ENCODE measurements at regions not wholly inside any gene's neighbourhood (a gene's known extent, or its start where the extent isn't known, plus 50 kb on each side); places are given as distances from the start of the nearest gene placed in this dataset.

DNA sequence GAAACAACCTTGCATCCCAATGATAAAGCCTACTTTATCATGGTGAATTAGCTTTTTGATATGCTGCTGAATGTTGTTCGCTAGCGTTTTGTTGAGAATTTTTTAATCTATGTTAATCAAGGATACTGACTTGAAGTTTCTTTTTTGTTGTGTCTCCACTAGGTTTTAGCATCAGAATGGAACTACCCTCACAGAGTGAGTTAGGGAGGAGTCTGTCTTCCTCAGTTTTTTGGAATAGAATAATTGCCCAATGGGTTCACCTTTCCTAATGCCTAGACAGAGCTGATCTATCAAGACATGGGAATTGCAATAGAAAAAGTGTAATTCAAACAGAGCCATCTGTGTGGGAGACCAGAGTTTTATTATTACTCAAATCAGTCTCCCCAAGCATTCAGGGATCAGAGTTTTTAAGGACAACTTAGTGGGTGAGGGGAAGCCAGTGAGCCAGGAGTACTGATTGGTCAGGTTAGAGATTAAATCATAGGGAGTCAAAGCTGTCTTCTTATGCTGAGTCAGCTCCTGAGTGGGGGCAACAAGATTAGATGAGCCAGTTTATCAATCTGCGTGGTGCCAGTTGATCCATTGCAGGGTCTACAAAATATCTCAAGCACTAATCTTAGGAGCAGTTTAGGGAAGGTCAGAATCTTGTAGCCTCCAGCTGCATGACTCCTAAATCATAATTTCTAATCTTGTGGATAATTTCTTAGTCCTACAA, 237.4 kb upstream of the PPP2R3A start:
- TF ChIP-seq, protein P1, sequence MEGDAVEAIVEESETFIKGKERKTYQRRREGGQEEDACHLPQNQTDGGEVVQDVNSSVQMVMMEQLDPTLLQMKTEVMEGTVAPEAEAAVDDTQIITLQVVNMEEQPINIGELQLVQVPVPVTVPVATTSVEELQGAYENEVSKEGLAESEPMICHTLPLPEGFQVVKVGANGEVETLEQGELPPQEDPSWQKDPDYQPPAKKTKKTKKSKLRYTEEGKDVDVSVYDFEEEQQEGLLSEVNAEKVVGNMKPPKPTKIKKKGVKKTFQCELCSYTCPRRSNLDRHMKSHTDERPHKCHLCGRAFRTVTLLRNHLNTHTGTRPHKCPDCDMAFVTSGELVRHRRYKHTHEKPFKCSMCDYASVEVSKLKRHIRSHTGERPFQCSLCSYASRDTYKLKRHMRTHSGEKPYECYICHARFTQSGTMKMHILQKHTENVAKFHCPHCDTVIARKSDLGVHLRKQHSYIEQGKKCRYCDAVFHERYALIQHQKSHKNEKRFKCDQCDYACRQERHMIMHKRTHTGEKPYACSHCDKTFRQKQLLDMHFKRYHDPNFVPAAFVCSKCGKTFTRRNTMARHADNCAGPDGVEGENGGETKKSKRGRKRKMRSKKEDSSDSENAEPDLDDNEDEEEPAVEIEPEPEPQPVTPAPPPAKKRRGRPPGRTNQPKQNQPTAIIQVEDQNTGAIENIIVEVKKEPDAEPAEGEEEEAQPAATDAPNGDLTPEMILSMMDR (IDR thresholded peaks at IDR 0.05; ENCODE audit: low read depth, low read length, missing control alignments) = no peak
- no peak for DNase-seq (ENCODE audit: low read depth)
- H3K4me3 ChIP-seq (ENCODE audit: low read depth, low read length) = no peak overlapping the region

DNA sequence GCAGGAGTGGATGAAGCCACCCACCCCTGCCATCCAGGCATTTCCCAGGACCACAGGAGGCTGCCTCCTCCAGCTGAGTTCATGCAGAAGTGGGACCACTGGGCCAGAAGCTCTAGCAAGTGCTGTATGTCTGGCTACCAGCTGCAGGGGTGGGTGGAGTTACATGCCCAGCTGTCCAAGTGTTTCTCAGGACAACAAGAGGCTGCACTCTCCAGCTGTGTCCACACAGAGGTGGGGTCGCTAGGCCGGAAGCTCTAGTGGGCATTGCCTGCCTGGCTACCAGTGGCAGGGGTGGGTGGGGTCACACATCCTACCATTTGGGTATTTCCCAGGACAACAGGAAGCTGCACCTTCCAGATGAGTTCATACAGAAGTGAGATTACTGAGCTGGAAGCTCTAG, 234.0 kb upstream of the PPP2R3A start:
- TF ChIP-seq, protein P1 (IDR thresholded peaks at IDR 0.05; ENCODE audit: low read depth, low read length, missing control alignments) = no peak

DNA sequence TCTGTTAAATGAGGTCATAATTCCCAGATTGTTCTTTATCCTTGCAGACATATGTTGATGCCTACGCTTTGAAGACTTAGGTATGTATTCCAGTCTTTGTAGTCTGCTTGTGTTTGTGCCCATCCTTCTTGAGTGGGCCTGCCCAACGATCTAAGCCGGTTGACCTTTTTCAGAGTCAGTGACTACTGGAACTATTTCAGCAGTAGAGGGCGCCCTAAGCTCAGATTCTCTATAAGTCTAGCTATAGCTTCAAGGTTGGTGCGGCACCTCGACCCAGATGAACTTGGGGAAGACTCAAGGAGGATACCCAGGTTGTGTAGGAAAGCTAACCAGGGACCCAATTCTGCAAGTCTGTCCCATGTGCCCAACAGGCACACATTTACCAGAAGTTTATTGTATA, 228.8 kb upstream of the PPP2R3A start:
- H3K4me3 ChIP-seq (ENCODE audit: low read depth, low read length) = no peak overlapping the region
- TF ChIP-seq, protein P1 (IDR thresholded peaks at IDR 0.05; ENCODE audit: low read depth, low read length, missing control alignments) = peak; percentile 44
- DNase-seq (ENCODE audit: low read depth) = no peak

More for the DNA sequence above, 234.0 kb upstream of the PPP2R3A start:
- H3K4me3 ChIP-seq (ENCODE audit: low read depth, low read length) = no peak overlapping the region
- no peak for DNase-seq (ENCODE audit: low read depth)

DNA sequence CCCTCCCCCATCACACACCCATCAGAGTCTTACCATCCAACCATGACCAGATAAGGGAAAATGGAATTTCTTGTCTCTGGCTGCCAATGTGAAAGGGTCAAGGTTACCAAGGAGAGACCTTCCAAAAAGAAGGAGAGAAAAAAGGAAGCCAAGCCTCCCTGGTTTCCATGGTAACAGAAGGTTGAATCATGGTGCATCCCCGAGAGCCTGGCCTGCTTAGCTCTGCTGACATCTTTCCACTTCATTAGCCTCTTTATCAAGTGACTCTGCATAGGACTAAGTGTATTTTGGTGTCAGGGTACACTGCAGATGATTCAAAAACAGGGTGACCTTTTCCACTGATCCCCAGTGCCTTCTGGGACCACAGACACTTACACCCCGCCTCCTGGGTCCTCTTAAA, 225.7 kb upstream of the PPP2R3A start:
- no peak overlapping the region for H3K4me3 ChIP-seq (ENCODE audit: low read depth, low read length)
- TF ChIP-seq, protein P1 (IDR thresholded peaks at IDR 0.05; ENCODE audit: low read depth, low read length, missing control alignments) = no peak
- no peak for DNase-seq (ENCODE audit: low read depth)

DNA sequence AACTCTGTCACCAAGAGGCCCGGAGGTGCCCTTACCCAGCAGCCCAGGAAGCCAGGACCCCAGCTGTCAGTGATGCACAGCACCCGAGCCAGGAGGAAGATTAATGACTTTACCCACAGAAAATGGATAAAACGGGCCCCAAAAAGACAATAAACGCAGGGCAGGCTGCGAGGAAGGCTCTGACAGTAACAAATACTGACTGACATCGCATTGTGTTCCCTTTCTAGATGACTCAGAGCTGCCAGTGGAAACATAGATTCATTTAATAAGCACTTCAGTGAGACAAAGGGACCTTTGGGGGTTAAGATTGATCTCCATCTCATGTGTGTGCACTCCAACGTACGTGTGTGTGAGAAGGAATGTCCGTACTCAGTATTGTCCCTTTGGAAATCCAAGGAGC, 225.3 kb upstream of the PPP2R3A start:
- TF ChIP-seq, protein P1 (IDR thresholded peaks at IDR 0.05; ENCODE audit: low read depth, low read length, missing control alignments) = no peak
- no peak for DNase-seq (ENCODE audit: low read depth)
- no peak overlapping the region for H3K4me3 ChIP-seq (ENCODE audit: low read depth, low read length)

DNA sequence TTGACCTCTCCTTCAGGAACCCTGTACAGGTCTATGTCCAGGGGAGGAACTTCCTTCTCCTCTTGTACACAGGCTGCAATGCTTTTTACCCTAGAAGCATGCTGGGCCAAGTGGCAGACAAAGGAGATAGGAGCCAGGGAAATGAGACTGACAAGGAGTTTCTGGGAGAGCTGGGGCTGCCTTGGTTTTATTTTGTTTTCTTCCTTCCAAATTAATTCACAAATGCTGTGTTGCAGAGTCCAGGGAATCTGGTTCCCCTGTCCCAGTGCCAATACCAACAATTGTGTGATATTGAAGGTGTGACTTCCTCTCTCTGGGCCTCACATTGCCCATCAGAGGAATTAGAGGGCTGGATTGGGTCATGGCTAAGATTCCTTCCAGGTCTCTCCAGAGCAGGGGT, 224.8 kb upstream of the PPP2R3A start:
- TF ChIP-seq, protein P1 (IDR thresholded peaks at IDR 0.05; ENCODE audit: low read depth, low read length, missing control alignments) = no peak
- no peak for DNase-seq (ENCODE audit: low read depth)
- H3K4me3 ChIP-seq (ENCODE audit: low read depth, low read length) = no peak overlapping the region

DNA sequence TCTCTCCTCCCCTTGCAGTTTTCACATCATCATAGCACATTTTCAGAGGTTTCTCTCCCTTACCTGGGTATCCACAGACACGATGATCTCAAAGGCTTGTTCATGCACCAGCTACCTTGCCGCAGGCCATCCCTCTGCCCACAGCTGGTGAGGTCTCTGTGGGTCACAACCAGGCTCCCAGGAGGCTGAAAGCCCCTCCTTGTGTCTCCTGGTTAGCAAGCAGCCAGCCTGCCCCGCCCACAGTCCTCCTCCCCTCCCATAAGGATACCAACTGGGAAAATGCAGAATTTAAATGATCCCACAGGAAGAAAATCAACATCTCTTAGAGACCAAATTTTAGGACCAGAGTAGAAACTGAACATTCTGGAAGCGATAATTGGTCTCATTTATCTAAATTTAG, 213.5 kb upstream of the PPP2R3A start:
- no peak for DNase-seq (ENCODE audit: low read depth)
- TF ChIP-seq, protein P1 (IDR thresholded peaks at IDR 0.05; ENCODE audit: low read depth, low read length, missing control alignments) = no peak
- no peak overlapping the region for H3K4me3 ChIP-seq (ENCODE audit: low read depth, low read length)
